NAMALWA (cell line): ENCODE measurements at regions not wholly inside any gene's neighbourhood (a gene's known extent, or its start where the extent isn't known, plus 50 kb on each side); places are given as distances from the start of the nearest gene placed in this dataset.

Source experiments
- DNase-seq: peaks from one replicate; pipeline ENCODE4 v3.0.0-alpha.2; 2015; ENCODE audit warnings: low spot score

DNA sequence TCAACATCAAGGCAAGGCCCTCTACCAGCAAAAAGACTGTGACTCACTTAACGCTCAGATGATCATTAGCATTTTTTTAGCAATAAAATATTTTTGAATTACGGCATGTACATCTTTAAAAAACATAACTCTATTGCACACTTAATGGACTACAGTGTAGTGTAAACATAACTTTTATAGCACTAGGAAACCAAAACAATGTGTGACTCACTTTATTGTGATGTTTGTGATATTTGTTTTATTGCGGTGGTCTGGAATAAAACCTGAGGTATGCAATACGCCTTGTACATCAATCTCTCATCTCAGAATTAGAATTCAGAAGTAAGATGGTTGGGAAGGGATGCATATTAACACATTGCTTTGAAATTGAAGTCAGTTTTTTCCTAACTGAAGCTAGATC is 106.9 kb upstream of the PTCH1 start:
- no peak for DNase-seq

DNA sequence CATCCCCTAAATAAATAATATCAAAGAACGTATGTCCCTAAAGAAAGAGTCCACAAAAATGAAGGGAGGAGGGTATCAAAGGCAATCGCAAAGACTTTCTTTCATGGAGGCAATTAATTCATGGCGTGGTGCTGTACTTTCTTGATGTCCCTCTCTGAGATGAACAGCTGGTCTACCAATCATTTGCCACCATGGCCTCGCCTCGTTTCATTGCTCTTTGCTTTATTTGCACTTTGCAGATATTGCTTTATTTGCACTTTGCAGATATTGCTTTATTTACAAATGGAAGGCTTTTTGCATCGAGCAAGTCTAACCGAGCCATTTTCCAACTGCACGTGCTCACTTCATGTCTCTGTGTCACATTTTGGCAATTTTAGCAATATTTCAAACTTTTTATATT is 104.0 kb upstream of the PTCH1 start:
- DNase-seq, result no peak

DNA sequence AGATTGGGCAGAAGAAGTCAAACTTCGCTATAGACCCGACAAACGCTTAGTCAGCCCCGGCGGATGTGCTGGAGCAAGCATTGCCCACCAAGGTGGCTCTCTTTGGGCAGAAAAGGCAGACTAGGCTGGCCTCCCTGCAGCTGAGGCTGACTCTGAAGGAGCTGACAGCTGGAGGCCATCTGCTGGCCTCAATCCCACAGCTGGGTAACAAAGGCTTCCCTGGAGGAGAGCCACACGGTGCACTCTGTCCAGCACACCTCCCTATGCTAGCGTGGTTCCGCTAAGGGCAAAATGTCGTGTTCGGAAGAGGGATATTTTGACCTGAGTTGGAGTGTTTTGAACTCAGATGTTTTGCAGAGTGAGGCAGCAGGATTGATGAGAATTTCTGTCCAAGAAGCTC is 103.5 kb upstream of the PTCH1 start:
- DNase-seq, result no peak

DNA sequence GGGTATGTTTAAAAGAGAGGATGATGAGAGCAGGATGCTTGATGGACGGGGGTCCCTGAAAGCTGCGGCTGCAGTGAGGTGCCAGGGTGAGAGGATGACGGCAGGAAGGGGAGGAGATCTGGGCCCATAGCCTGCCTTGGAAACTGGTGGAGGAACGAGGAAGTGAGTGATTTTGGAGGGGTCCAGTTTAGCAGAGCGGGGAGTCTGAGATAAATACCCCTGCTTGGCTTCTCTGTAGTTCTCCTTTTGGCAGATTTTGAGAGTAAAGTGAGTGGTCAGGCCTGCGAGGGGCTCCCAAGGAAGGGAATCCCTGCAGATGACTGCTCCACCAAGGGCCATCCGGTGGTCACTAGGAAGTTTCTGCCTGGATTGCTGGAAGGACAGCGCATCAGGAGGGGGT is 98.5 kb upstream of the PTCH1 start:
- no peak for DNase-seq

DNA sequence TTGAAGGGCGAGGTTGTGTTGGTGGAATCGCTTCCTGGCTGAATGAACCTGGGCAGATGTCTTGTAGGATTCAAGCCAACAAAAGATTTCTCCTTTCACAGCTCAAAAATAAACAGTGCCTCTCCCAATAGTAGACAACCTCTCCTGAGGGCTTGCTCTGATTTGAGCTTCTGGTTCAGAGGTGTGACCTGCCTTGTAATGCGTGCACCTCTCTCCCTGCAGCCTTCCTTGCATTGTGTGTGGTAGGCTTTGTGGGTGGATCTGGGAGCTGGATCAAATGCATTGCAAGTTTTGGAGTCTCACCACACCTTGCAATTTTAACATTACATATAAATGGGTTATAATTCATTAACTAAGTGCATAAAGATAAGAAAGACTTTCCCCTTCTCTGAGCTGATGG is 96.9 kb upstream of the PTCH1 start:
- DNase-seq, result no peak

DNA sequence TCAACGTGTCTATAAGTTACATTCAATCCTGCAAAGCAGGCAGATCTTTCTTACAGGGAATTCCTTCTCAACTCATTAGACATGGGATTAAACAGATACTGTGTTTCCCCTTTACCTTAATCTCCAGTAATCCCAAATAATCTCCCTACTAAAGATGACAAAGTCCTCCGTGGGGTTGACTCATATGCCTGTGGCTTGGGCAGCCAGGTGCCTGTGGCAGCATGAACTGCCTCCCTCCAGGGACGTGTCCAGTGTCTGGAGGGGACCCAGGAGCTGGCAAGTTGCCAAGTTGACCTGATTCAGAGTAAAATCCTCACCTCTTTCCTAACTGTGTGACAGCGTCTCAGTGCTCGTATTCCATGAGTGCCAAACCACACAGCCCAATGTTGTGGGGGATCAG is 94.6 kb upstream of the PTCH1 start:
- DNase-seq, result no peak

DNA sequence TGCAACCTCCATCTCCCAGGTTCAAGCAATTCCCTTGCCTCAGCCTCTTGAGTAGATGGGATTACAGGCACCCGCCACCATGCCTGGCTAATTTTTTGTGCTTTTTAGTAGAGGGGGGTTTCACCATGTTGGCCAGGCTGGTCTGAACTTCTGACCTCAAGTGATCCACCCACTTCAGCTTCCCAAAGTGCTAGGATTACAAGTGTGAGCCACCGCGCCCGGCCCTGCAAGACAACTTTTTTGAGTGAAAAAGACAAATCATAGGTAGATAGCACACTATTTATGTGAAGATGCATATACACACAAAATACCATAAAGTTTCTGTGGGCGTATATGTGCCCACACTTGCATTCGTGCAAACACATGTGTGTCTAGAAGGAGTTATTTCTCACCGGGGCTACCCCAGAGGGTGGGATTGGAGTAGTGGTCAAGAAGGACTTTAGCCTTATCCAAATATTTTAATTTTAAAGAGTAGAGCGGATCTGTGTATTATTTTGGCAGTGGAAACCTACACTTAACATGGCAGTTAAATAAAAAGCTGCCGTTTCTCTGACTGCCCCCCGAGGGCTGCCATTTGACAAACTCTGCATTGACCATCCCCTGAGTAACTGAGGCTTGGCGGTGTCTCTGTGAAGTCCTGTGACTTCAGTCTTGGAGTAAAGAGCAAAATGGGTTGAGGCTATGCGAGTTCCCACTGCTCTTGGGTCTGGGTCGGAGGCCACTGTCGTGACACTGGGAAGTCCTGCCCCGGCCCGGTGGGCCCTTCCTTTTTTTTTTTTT is 93.4 kb upstream of the PTCH1 start:
- no peak for DNase-seq

DNA sequence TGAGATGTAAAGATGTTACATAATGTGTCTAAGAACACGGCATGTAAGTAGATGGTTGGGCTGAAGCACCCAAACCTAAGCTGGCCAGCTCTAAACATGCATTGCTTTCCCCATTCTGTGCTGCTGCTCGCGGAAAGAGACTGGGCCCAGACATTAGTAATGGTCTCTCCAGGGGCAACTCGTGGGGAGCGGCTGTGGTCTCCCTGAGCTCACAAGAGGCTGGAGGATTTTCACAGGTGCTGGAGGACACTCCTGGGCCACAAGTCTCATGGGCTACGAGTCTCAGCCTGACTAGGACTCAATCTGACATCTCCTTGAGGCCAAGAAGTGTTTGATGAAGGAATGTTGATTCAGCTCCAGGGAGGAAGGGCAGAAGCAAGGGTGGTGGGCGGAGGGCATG is 92.7 kb upstream of the PTCH1 start:
- no peak for DNase-seq

DNA sequence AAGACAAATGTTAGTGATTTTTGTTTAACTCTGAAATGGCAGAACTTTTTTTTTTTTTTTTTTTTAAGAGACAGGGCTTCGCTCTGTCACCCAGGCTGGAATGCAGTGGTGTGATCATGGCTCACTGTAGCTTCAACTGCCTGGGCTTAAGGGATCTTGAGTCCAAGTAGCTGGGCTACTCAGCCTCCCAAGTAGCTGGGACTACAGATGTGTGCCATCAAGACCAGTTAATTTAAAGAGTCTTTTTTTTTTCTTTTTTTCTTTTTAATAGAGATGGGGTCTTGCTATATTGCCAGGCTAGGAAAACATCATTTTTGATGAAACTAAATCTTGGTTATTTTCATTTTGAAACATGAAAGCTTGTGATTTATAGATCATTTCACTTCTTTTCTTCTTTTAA is 91.6 kb upstream of the PTCH1 start:
- DNase-seq, result no peak

DNA sequence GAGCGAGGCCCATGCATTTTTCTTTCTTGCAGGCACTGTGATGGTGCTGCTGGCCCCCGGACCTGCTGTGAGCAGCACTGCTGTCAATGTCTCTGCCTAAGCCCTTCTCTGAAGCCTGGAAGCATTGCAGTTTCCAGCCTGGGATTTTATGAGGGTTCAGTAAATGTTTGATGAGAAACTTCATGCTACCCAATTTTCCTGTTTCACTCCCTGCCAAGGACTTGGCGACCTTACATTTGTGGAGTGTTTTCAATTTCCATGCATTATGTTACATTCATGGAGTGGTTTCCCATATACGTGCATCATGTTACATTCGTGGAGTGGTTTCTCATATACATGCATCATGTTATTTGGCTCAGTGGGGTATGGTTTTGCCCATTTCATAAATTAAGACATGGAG is 90.7 kb upstream of the PTCH1 start:
- DNase-seq, result no peak

DNA sequence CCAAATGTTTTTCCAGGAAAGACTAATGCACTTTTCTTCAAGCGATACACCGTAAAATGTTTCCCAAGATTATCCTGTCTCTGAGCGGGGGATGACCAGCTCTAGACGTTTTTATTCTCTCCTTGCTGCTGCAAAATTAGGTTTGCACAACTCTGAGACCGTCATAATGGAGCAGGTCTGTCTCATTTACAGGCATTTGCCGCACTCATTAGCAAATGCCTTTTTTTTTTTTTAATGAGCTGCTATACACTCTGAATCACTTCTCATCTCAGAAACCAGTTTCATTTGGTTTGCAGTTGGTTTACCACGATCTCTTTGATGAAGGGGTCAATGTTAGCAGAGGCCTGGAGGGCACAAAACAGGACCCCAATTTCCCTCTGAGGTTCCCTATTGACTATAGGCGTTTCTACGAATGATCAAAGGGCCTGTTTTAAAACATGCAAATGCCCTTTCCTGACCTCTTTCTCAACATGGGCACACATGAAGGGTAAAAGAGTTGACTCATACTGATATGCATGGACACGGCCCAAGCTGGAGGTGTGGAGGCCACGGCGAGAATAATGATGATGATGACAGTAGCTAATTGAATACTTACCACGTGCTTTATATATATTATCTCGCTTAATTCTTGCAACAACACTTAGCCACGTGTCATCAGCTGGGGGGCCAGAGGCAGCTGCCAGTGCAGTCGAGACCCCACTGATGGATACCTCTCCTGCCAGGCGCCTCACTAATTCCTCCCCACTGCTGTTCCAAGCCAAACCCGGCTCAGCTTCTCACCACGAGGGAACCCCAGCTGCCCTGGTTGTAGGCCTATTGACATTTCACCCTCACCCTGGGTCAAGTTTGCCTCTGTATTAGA is 89.9 kb upstream of the PTCH1 start:
- no peak for DNase-seq

DNA sequence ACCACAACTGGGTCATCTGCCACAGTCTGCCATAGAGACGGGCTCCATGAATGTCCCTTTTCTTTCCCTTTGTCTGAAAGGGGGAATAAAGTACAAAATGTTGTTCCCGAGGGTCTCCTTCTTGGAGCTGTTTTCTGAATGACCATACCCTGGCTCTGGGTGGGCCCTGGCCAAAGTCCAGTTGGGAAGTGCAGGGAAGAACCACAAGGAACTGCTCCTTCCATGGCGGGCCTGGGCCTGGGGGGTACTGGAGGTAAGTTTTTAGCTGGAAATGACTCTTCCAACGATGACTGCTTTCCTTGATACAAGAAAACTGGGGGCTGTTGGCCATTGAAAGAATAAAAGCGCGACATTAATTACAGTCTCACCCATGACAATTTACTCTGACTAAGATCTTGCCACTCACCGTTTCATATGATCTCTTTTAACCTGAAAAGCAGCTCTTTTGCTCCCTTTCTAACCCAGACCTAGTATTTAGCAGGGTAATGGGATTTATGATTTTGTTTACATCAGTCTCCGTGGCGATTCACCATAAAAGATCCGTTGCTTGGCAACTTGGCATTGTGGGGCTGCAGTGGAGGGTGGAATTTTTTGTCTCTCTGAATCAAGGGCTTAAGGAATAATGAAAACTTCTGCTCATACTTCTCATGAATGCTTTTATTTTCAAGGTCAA is 89.2 kb upstream of the PTCH1 start:
- no peak for DNase-seq

DNA sequence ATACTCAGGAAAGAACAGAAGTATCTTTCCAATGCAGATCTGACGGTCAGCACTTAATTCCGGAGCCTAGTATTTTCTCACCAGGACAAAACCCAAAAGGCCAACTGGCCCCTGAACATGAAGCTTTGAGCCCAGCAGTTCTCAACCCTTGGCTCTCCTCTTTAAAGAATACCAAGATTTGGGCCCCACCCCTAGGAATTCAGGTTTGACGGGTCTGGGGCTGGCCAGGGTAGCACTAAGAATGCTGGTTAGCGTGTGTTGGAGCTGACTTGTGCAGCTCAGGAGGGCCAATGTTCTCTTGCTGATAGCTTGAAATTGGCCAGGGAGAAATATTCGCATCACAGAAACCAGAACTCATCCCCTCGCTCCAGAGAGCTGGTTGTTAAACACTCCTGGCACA is 88.3 kb upstream of the PTCH1 start:
- no peak for DNase-seq

DNA sequence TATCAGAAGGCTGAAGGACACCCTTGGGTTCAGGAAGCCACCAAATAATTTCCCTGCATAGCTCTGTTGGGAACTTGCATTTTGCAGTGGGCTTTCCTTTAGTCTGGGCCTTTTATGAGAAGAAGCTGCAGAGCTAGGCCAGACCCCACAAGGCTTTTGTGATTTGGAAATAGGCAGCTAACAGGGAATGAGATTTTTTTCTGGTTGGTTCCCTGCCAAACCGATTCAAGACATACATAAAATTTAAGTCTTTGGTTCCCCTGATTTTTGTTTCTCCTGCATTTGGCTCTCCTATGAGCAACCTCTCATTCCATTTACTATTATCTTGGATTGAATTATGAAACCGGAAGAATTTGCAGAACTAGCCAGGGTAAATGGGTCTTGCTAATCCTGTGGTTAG is 81.5 kb upstream of the PTCH1 start:
- DNase-seq, result no peak

DNA sequence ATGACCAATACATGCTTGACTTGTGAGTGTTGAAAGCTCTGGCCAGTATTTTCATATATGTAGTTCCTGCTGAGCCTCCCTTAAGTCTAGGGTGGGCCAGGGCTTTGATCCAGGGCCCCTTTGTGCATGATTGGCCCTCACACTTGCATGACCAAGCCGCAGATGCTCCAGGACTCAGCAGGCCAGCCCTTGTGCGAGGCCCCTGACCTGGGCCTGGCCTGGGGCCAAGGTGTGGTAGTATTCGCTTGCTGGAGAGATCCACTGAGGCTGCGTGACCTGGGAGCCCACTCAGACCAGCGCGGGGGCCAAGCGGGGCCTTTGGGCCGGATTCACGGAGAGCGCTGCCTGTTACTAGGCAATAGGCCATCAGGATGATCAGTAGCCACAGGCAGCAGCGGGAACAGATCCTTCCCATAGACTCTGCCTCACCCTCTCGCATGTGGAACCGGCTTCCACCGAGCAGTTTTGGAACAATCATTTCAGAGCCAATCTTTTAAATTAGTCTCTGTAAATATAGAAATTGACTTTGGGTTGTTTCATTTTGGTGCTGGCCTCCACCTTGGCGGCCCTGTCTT is 79.0 kb upstream of the PTCH1 start:
- DNase-seq, result no peak

DNA sequence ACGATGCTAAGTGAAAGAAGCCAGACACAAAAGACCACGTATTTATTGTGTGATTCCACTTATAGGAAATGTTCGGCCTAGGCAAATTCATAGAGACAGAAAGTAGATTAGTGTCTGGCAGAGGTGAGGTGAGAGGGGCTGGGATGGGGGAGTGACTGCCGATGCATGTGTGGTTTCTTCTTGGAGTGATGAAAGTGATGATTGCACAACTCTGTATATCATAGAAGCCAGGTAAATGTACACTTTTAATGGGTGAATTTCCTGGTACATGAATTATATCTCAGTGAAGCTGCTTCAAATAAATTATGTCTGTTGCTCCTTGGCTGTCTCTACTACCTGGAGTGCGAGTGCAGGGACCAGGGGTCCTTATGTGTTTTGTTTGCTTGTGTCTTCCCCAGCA is 76.2 kb upstream of the PTCH1 start:
- DNase-seq, result no peak

DNA sequence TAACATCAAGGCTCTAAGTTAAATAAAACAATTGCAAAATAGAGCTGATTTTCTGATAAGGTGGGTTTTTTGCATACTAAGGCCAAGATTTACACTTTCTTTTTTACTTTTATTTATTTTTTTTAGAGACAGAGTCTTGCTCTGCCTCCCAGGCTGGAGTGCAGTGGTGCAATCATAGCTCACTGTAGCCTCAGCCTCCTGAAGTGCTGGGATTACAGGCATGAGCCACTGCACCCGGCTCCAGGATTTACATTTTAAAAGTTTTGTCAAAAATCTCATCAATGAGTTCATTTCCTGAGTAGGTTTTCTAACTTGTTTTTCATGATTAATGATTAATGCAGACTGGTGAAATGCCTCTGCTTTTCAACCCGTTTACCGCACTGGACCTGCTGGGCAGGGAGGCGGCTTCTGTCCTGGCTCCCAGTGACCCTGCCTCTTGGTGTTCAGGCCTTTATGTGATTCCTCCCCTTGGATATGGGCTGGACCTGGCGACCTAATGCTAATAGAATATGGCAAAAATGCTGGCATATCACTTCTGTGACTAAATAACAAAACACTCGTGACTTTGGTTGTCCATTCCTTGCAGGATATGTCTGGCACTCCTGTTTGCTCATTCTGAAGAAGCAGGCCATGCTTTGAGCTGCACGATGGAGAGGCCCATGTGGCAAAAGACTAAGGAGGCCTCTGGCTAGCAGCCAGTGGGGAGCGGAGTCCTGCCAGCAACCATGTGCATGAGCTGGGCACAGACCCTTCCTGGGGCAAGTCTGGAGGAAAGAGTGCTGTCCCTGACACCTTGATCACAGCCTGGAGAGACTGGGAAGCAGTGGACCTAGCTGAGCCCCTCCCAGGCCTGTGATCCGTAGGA is 72.2 kb upstream of the PTCH1 start:
- no peak for DNase-seq

DNA sequence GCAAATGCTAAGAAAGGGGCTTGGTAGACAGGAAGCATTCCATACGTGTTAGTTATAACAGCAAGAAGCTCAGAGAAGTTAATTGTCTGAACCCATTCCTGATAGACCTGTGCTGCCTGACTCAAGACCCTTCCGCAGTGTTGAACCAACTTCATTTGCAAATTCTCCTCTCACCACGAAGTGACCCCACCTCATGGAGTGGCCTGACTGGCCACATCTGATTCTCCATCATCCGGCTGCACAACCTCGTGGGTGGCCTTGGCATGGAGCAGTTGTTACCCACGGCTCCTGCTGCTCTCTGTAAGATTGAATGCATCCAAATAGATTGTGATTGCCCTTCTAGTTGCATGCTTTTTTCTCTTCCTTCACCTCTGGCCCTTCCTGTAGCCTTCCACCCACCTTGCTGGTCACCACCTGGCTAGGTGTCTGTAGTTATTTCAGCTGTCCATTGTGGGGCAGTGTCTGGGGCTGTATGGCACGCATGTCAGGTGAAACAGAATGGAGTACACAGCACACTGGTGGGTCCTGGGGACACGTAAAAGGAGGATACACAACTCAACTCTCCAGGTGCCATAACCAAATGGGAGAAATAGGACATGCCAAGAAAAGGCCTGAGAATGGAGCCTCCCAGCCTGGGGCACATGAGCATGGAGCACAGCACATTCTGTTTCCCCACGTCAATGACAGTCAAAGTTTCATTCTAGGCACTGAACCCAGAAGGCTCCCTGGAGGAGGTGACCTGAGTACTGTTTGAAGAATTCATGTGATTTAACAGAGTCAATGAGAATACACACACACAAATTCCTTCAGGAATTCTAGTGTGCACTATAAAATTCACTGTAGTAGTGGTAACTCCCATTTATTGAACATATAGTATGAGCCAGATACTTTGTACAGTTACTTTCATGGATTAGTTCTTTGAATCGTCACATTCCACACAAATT is 70.5 kb upstream of the PTCH1 start:
- DNase-seq, result no peak

DNA sequence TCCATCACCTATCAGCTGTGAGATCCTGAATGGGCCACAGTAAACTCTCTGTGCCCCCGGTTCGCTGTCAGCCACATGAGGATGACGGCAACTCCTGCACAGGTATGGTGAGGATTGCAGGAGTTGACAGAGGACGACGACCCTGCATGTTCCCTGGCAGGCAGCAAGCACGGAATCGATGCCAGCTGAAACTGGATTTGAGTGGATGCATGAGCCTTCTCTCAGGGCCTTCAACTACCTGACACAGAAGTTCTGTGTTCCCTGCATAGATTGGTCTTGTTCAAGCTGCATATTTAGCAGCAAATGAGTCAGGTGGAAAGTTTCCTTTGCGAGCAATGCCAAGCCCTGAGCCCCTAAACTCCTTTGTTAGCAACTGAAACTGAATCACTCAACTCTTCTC is 69.6 kb upstream of the PTCH1 start:
- DNase-seq, result no peak

DNA sequence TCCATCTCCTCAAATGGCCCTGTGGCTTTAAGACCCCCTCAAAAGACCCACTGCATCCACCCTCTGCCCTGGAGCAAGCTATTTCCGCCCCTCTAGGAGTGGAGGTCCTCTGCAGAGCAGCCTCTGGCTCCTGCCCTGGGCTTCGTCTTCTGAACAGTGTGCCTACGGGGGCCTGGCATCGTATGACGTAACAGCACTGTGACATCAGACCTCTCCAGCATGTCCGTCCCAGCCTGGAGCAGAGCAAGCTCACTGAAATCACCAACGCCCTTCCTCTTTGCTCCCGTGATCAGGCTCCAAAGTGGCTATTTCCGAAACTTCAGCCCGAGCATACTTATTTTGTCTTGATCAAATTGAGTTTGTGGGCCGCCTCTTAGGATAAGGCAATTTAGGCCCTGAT is 69.1 kb upstream of the PTCH1 start:
- DNase-seq, result no peak

DNA sequence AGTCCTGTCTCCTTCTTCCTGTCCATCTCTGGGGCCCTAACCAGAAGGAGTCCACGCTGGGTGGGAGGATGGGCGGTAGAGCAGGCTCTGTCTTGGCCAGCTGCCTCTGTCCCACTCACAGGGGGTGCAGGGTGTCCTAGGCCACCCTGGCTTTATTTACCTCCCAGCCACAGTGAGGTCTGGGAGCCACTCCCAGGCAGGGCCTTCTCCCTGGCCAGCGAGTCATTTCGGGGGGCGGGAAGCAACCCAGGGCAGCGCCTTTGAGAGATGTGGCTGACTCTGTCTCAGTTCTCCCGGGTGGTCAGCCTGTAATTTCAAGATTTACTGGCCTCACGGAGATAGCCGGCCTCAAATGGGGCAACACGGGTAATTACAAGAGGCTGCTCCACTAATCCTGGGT is 67.4 kb upstream of the PTCH1 start:
- DNase-seq, result no peak
